ENCODE measurements at regions not wholly inside any gene's neighbourhood (a gene's known extent, or its start where the extent isn't known, plus 50 kb on each side); places are given as distances from the start of the nearest gene placed in this dataset.

- TF ChIP-seq, protein P1, sequence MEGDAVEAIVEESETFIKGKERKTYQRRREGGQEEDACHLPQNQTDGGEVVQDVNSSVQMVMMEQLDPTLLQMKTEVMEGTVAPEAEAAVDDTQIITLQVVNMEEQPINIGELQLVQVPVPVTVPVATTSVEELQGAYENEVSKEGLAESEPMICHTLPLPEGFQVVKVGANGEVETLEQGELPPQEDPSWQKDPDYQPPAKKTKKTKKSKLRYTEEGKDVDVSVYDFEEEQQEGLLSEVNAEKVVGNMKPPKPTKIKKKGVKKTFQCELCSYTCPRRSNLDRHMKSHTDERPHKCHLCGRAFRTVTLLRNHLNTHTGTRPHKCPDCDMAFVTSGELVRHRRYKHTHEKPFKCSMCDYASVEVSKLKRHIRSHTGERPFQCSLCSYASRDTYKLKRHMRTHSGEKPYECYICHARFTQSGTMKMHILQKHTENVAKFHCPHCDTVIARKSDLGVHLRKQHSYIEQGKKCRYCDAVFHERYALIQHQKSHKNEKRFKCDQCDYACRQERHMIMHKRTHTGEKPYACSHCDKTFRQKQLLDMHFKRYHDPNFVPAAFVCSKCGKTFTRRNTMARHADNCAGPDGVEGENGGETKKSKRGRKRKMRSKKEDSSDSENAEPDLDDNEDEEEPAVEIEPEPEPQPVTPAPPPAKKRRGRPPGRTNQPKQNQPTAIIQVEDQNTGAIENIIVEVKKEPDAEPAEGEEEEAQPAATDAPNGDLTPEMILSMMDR (conservative IDR thresholded peaks at IDR 0.05) = no peak
- no peak for TF ChIP-seq EZH2 (IDR thresholded peaks at IDR 0.05; ENCODE audit: low read depth)
Observed at GRCh38 chr2:107585851-107586250, 240.8 kb upstream of the RGPD4 start.
